Muscle of arm (tissue), 1 donor: ENCODE measurements at regions not wholly inside any gene's neighbourhood (a gene's known extent, or its start where the extent isn't known, plus 50 kb on each side); places are given as distances from the start of the nearest gene placed in this dataset.

ENCODE experiments used
- DNase-seq: peaks from one replicate; pipeline ENCODE4 v3.0.0-alpha.2; 2013

GRCh38 chr13:76091076-76091475 is 454.9 kb downstream of the LMO7 start:
- no peak for DNase-seq

- no peak for DNase-seq
Observed at GRCh38 chr13:76086729-76087128, 450.6 kb downstream of the LMO7 start.

GRCh38 chr13:76067850-76068249 is 431.7 kb downstream of the LMO7 start:
- DNase-seq: no peak

GRCh38 chr13:76053181-76053580 is 417.1 kb downstream of the LMO7 start:
- DNase-seq: no peak

- no peak for DNase-seq
Observed at GRCh38 chr13:76049376-76049746, 413.2 kb downstream of the LMO7 start.

GRCh38 chr13:76048675-76049375 is 412.7 kb downstream of the LMO7 start:
- peak; percentile 55 for DNase-seq

GRCh38 chr13:76048131-76048530 is 412.0 kb downstream of the LMO7 start:
- DNase-seq: peak; percentile 20

- DNase-seq: no peak
Observed at GRCh38 chr13:76043874-76044273, 407.7 kb downstream of the LMO7 start.

- DNase-seq: no peak
Observed at GRCh38 chr13:76038920-76039716, 403.0 kb downstream of the LMO7 start.

GRCh38 chr13:76036176-76036575 is 400.0 kb downstream of the LMO7 start:
- no peak for DNase-seq

GRCh38 chr13:76035711-76036110 is 399.6 kb downstream of the LMO7 start:
- DNase-seq: no peak

GRCh38 chr13:76029706-76030105 is 393.6 kb downstream of the LMO7 start:
- no peak for DNase-seq

- no peak for DNase-seq
Observed at GRCh38 chr13:76029088-76029487, 393.0 kb downstream of the LMO7 start.

- DNase-seq: no peak
Observed at GRCh38 chr13:76027131-76027530, 391.0 kb downstream of the LMO7 start.

- no peak for DNase-seq
Observed at GRCh38 chr13:76025392-76025791, 389.3 kb downstream of the LMO7 start.

- no peak for DNase-seq
Observed at GRCh38 chr13:76024151-76024550, 388.0 kb downstream of the LMO7 start.

- DNase-seq: no peak
Observed at GRCh38 chr13:76023652-76024051, 387.5 kb downstream of the LMO7 start.

- no peak for DNase-seq
Observed at GRCh38 chr13:76020421-76020955, 384.4 kb downstream of the LMO7 start.

- no peak for DNase-seq
Observed at GRCh38 chr13:76019421-76020044, 383.4 kb downstream of the LMO7 start.

- DNase-seq: no peak
Observed at GRCh38 chr13:76017861-76018556, 381.9 kb downstream of the LMO7 start.

- DNase-seq: no peak
Observed at GRCh38 chr13:76016799-76017400, 380.8 kb downstream of the LMO7 start.
